GM12864 (cell line): ENCODE measurements at regions not wholly inside any gene's neighbourhood (a gene's known extent, or its start where the extent isn't known, plus 50 kb on each side); places are given as distances from the start of the nearest gene placed in this dataset.
"Not testable (repeated sequence)": the region's sequence is repeated elsewhere in the genome, so short reads cannot be mapped to it uniquely, and the experiment has no call there.

ENCODE experiments used
- DNase-seq: peaks from one replicate; pipeline ENCODE4 v3.0.0-alpha.2; 2011; ENCODE audit warnings: low read depth
- H3K4me3 ChIP-seq: 2 replicates; pipeline ENCODE4 v1.5.1; 2011; ENCODE audit warnings: mild to moderate bottlenecking, low read depth, low read length, control low read depth
- CTCF ChIP-seq: IDR thresholded peaks from 2 replicates; pipeline ENCODE4 v1.5.1; 2011; ENCODE audit warnings: low read depth, mild to moderate bottlenecking, moderate library complexity, low read length, control low read depth, inconsistent platforms; ENCODE audit errors: missing control alignments

GRCh38 chr2:195548198-195548940 is 108.7 kb upstream of the SLC39A10 start:
- TF ChIP-seq CTCF, result no peak
- DNase-seq, result no peak

GRCh38 chr2:195547268-195547840 is 109.7 kb upstream of the SLC39A10 start:
- DNase-seq, result not testable (repeated sequence)

More at GRCh38 chr2:195548198-195548940, 108.7 kb upstream of the SLC39A10 start:
- no peak overlapping the region for H3K4me3 ChIP-seq

GRCh38 chr2:195545811-195546210 is 111.2 kb upstream of the SLC39A10 start:
- no peak for TF ChIP-seq CTCF
- DNase-seq, result no peak
- H3K4me3 ChIP-seq, result no peak overlapping the region

More at GRCh38 chr2:195547268-195547840, 109.7 kb upstream of the SLC39A10 start:
- H3K4me3 ChIP-seq, result not testable (repeated sequence)

- H3K4me3 ChIP-seq, result no peak overlapping the region
- TF ChIP-seq CTCF, result no peak
- DNase-seq, result no peak
These were observed 112.8 kb upstream of the SLC39A10 start for GRCh38 chr2:195543902-195544894.

GRCh38 chr2:195543063-195543462 is 114.0 kb upstream of the SLC39A10 start:
- TF ChIP-seq CTCF, result no peak
- H3K4me3 ChIP-seq, result no peak overlapping the region
- no peak for DNase-seq

GRCh38 chr2:195542067-195542466 is 115.0 kb upstream of the SLC39A10 start:
- H3K4me3 ChIP-seq, result no peak overlapping the region
- TF ChIP-seq CTCF, result no peak
- no peak for DNase-seq

GRCh38 chr2:195538937-195539336 is 118.1 kb upstream of the SLC39A10 start:
- no peak overlapping the region for H3K4me3 ChIP-seq
- TF ChIP-seq CTCF, result no peak
- DNase-seq, result no peak
